ENCODE measurements at regions not wholly inside any gene's neighbourhood (a gene's known extent, or its start where the extent isn't known, plus 50 kb on each side); places are given as distances from the start of the nearest gene placed in this dataset.
"Not testable (repeated sequence)": the region's sequence is repeated elsewhere in the genome, so short reads cannot be mapped to it uniquely, and the experiment has no call there.

- no peak for TF ChIP-seq CTCF (IDR thresholded peaks at IDR 0.05)
- no peak for TF ChIP-seq EZH2 (IDR thresholded peaks at IDR 0.05)
- TF ChIP-seq EZH2phosphoT487 (IDR thresholded peaks at IDR 0.05) = no peak
Observed at GRCh38 chr4:77453911-77454310, 151.7 kb upstream of the CXCL13 start.

GRCh38 chr4:77454858-77455257 lies 150.8 kb upstream of the CXCL13 start:
- no peaks in the 10 kb centered on the region for H3K9me3 ChIP-seq (ENCODE audit: low read depth)
- DNase-seq (ENCODE audit: low spot score) = no peak
- H3F3A ChIP-seq (ENCODE audit: low read depth) = no peaks in the 10 kb centered on the region
- Mint-ChIP-seq H3K36me3 (no peaks in the 10 kb centered on the region), H3K9me3 (peaks cover under 1% of the 10 kb centered on the region), H3K27ac (no peak overlapping the region), H3K4me1 (no peaks in the 10 kb centered on the region), H3K4me3 (no peak overlapping the region), H3K27me3 (ENCODE audit: insufficient read depth, low read depth) (peaks cover 6% of the 10 kb centered on the region)
- H3K4me3 ChIP-seq = no peak overlapping the region
- H3K4me1 ChIP-seq = no peaks in the 10 kb centered on the region
- H3K4me2 ChIP-seq = no peak overlapping the region
- H4K20me1 ChIP-seq (ENCODE audit: low read depth) = no peaks in the 10 kb centered on the region
- no peak overlapping the region for H3K27ac ChIP-seq
- no peaks in the 10 kb centered on the region for H3K79me2 ChIP-seq (ENCODE audit: low read depth)
- TF ChIP-seq EZH2phosphoT487 (IDR thresholded peaks at IDR 0.05) (no peak), CTCF (IDR thresholded peaks at IDR 0.05) (no peak), EZH2 (IDR thresholded peaks at IDR 0.05) (no peak)
- H3K36me3 ChIP-seq = no peaks in the 10 kb centered on the region
- H3K9ac ChIP-seq = no peak overlapping the region
- no peak overlapping the region for H2AFZ ChIP-seq (replicated peaks)
- no peaks in the 10 kb centered on the region for H3K27me3 ChIP-seq

More at GRCh38 chr4:77453911-77454310, 151.7 kb upstream of the CXCL13 start:
- Mint-ChIP-seq H3K27me3 (ENCODE audit: insufficient read depth, low read depth) (peaks cover 6% of the 10 kb centered on the region), H3K4me3 (no peak overlapping the region), H3K27ac (no peak overlapping the region), H3K4me1 (no peaks in the 10 kb centered on the region), H3K36me3 (no peaks in the 10 kb centered on the region), H3K9me3 (no peaks in the 10 kb centered on the region)
- no peak overlapping the region for H3K4me3 ChIP-seq
- no peak overlapping the region for H3K9ac ChIP-seq
- DNase-seq (ENCODE audit: low spot score) = no peak
- H3K27me3 ChIP-seq = no peaks in the 10 kb centered on the region
- no peaks in the 10 kb centered on the region for H4K20me1 ChIP-seq (ENCODE audit: low read depth)
- no peaks in the 10 kb centered on the region for H3K4me1 ChIP-seq
- H3K9me3 ChIP-seq (ENCODE audit: low read depth) = no peaks in the 10 kb centered on the region
- no peaks in the 10 kb centered on the region for H3K79me2 ChIP-seq (ENCODE audit: low read depth)
- H3K4me2 ChIP-seq = no peak overlapping the region
- H3K27ac ChIP-seq = no peak overlapping the region
- no peaks in the 10 kb centered on the region for H3K36me3 ChIP-seq
- no peak overlapping the region for H2AFZ ChIP-seq (replicated peaks)
- no peaks in the 10 kb centered on the region for H3F3A ChIP-seq (ENCODE audit: low read depth)

- H3K27ac ChIP-seq; H3K4me2 ChIP-seq; H3K9ac ChIP-seq; DNase-seq (ENCODE audit: low spot score); H3K27me3 ChIP-seq; H3K27ac Mint-ChIP-seq; H4K20me1 ChIP-seq (ENCODE audit: low read depth); H3K4me1 Mint-ChIP-seq; H3K79me2 ChIP-seq (ENCODE audit: low read depth); H3K4me3 Mint-ChIP-seq; H3K9me3 ChIP-seq (ENCODE audit: low read depth); H3K27me3 Mint-ChIP-seq (ENCODE audit: insufficient read depth, low read depth); H3F3A ChIP-seq (ENCODE audit: low read depth); H3K36me3 ChIP-seq; H2AFZ ChIP-seq (replicated peaks); H3K4me3 ChIP-seq; H3K36me3 Mint-ChIP-seq; H3K4me1 ChIP-seq: not testable (repeated sequence)
- peaks cover 18% of the 10 kb centered on the region for H3K9me3 Mint-ChIP-seq
Observed at GRCh38 chr4:77464100-77464499, 141.5 kb upstream of the CXCL13 start.

GRCh38 chr4:77465271-77465670 lies 140.3 kb upstream of the CXCL13 start:
- peaks cover 2% of the 10 kb centered on the region for H3K27me3 Mint-ChIP-seq (ENCODE audit: insufficient read depth, low read depth)
- H2AFZ ChIP-seq (replicated peaks) = no peak overlapping the region
- H4K20me1 ChIP-seq (ENCODE audit: low read depth) = no peaks in the 10 kb centered on the region
- H3K79me2 ChIP-seq (ENCODE audit: low read depth) = no peaks in the 10 kb centered on the region
- TF ChIP-seq EZH2phosphoT487 (IDR thresholded peaks at IDR 0.05) = no peak
- peak; percentile 4 for TF ChIP-seq CTCF (IDR thresholded peaks at IDR 0.05)
- no peaks in the 10 kb centered on the region for H3K4me1 ChIP-seq
- DNase-seq (ENCODE audit: low spot score) = no peak
- no peak overlapping the region for H3K4me3 Mint-ChIP-seq
- no peaks in the 10 kb centered on the region for H3F3A ChIP-seq (ENCODE audit: low read depth)
- peaks cover 14% of the 10 kb centered on the region for H3K9me3 Mint-ChIP-seq
- H3K4me1 Mint-ChIP-seq = no peaks in the 10 kb centered on the region
- no peak overlapping the region for H3K4me3 ChIP-seq
- H3K9me3 ChIP-seq (ENCODE audit: low read depth) = no peaks in the 10 kb centered on the region
- H3K36me3 Mint-ChIP-seq = no peaks in the 10 kb centered on the region
- no peaks in the 10 kb centered on the region for H3K36me3 ChIP-seq
- no peak overlapping the region for H3K27ac ChIP-seq
- H3K9ac ChIP-seq = no peak overlapping the region
- no peak overlapping the region for H3K27ac Mint-ChIP-seq
- H3K4me2 ChIP-seq = no peak overlapping the region
- H3K27me3 ChIP-seq = no peaks in the 10 kb centered on the region
